K562 (cell line): ENCODE measurements at regions not wholly inside any gene's neighbourhood (a gene's known extent, or its start where the extent isn't known, plus 50 kb on each side); places are given as distances from the start of the nearest gene placed in this dataset.

Experiments used
- CTCF ChIP-seq, 3 experiments: IDR thresholded peaks in 2 of 3; conservative IDR thresholded peaks in 1 of 3; 2 replicates each; pipeline ENCODE4 v1.5.1; 2011 to 2012; ENCODE audit warnings: low read length in 3 of 3, mild to moderate bottlenecking in 3 of 3, control low read depth in 2 of 3, improper control_type of control experiment in 1 of 3, inconsistent platforms in 1 of 3, low read depth in 1 of 3, mixed read lengths in 1 of 3, moderate library complexity in 1 of 3; ENCODE audit not compliant: insufficient read depth in 2 of 3
- HDAC1 ChIP-seq, 2 experiments: fragments of 450-650 bp; IDR thresholded peaks; 2 replicates each; pipeline ENCODE4 v1.6.1; 2016 to 2017; ENCODE audit warnings: inconsistent platforms in 1 of 2, mild to moderate bottlenecking in 1 of 2, moderate library complexity in 1 of 2
- SNAPC5 ChIP-seq: fragments of 250-450 bp; sonication (Bioruptor Pico); IDR thresholded peaks from 2 replicates; pipeline ENCODE4 v1.8.0; 2021; ENCODE audit warnings: moderate library complexity, mild to moderate bottlenecking, inconsistent platforms
- ZNF740 ChIP-seq, 3 experiments: fragments of 200-800 bp in 1 of 3; sonication (Bioruptor generic) in 1 of 3; sonication (generic) in 1 of 3; formaldehyde crosslinking in 1 of 3; IDR thresholded peaks; 2 replicates each; pipeline versions ENCODE4 v1.6.1 to v1.8.0; 2016 to 2022; ENCODE audit warnings: mild to moderate bottlenecking in 2 of 3, missing compliant biosample characterization in 2 of 3, missing genetic modification characterization in 2 of 3, missing genetic modification reagents in 1 of 3
- ZNF766 ChIP-seq: fragments of 200-800 bp; sonication (Bioruptor generic); conservative IDR thresholded peaks from 2 replicates; pipeline ENCODE4 v1.6.1; 2016; ENCODE audit warnings: missing genetic modification characterization, missing compliant biosample characterization
- TF ChIP-seq, protein P1 (sequence below): fragments of 450-650 bp; IDR thresholded peaks from 2 replicates; pipeline ENCODE4 v1.6.1; 2016; ENCODE audit warnings: mild to moderate bottlenecking

DNA sequence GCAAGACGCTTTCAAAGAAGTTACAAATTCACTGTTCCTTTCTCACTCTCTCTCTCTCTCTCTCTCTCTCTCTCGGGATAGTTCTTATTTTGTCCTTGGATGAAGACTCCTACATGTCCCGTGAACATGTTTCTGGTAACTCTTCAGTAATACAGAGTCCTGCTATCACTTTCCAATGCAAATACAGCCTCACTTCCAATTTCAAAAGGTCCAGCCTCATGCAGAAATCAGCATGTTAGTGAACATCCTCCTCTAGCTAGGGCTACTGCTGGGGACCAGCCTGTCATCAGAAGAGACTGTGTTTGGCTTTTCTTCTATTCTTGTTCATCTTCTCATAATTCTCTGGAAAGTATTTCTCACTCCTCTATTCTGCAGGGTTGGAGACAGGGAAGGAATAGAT lies 1306.7 kb upstream of the CELF4 start:
- TF ChIP-seq ZNF766 (CRISPR knock-in tag) (no peak), CTCF (IDR thresholded peaks at IDR 0.05 in 2 of 3, conservative IDR thresholded peaks at IDR 0.05 in 1 of 3; ENCODE audit: insufficient read depth in 2 of 3, low read depth in 1 of 3, low read length in 3 of 3) (no peak), ZNF740 (CRISPR knock-in tag; IDR thresholded peaks at IDR 0.05) (no peak), ZNF740 (tag; IDR thresholded peaks at IDR 0.05) (no peak), SNAPC5 (CRISPR knock-in tag) (no peak), HDAC1 (IDR thresholded peaks at IDR 0.05) (no peak)
- TF ChIP-seq, protein P1, sequence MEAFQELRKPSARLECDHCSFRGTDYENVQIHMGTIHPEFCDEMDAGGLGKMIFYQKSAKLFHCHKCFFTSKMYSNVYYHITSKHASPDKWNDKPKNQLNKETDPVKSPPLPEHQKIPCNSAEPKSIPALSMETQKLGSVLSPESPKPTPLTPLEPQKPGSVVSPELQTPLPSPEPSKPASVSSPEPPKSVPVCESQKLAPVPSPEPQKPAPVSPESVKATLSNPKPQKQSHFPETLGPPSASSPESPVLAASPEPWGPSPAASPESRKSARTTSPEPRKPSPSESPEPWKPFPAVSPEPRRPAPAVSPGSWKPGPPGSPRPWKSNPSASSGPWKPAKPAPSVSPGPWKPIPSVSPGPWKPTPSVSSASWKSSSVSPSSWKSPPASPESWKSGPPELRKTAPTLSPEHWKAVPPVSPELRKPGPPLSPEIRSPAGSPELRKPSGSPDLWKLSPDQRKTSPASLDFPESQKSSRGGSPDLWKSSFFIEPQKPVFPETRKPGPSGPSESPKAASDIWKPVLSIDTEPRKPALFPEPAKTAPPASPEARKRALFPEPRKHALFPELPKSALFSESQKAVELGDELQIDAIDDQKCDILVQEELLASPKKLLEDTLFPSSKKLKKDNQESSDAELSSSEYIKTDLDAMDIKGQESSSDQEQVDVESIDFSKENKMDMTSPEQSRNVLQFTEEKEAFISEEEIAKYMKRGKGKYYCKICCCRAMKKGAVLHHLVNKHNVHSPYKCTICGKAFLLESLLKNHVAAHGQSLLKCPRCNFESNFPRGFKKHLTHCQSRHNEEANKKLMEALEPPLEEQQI: no peak
